H4 (cell line): ENCODE measurements at regions not wholly inside any gene's neighbourhood (a gene's known extent, or its start where the extent isn't known, plus 50 kb on each side); places are given as distances from the start of the nearest gene placed in this dataset.
A peak's percentile ranks its signal among the peaks of the same experiment; 100 is the strongest.
"Not testable (repeated sequence)": the region's sequence is repeated elsewhere in the genome, so short reads cannot be mapped to it uniquely, and the experiment has no call there.

ENCODE experiments used
- DNase-seq: peaks from one replicate; pipeline ENCODE4 v3.0.0-alpha.2; 2015; ENCODE audit warnings: low spot score

GRCh38 chr15:32342772-32343199 is 60.3 kb downstream of the GOLGA8K start:
- peak; percentile 11 for DNase-seq

- DNase-seq, result not testable (repeated sequence)
Measured at GRCh38 chr15:32342268-32342667, 60.8 kb downstream of the GOLGA8K start.

GRCh38 chr15:32341530-32341929 is 61.6 kb downstream of the GOLGA8K start:
- not testable (repeated sequence) for DNase-seq

- not testable (repeated sequence) for DNase-seq
Measured at GRCh38 chr15:32336804-32337203, 66.3 kb downstream of the GOLGA8K start.

GRCh38 chr15:32323353-32323752 is 79.7 kb downstream of the GOLGA8K start:
- DNase-seq, result not testable (repeated sequence)

- DNase-seq, result not testable (repeated sequence)
Measured at GRCh38 chr15:32319247-32319646, 83.8 kb downstream of the GOLGA8K start.

GRCh38 chr15:32316482-32316881 is 86.6 kb downstream of the GOLGA8K start:
- not testable (repeated sequence) for DNase-seq

GRCh38 chr15:32315079-32315939 is 87.8 kb downstream of the GOLGA8K start:
- not testable (repeated sequence) for DNase-seq

- not testable (repeated sequence) for DNase-seq
Measured at GRCh38 chr15:32313446-32314209, 89.5 kb downstream of the GOLGA8K start.

- not testable (repeated sequence) for DNase-seq
Measured at GRCh38 chr15:32312721-32313120, 90.4 kb downstream of the GOLGA8K start.

GRCh38 chr15:32307592-32307991 is 95.5 kb downstream of the GOLGA8K start:
- not testable (repeated sequence) for DNase-seq

- not testable (repeated sequence) for DNase-seq
Measured at GRCh38 chr15:32276200-32276830, 126.8 kb downstream of the GOLGA8K start.

GRCh38 chr15:32253958-32254357 is 149.1 kb downstream of the GOLGA8K start:
- DNase-seq, result not testable (repeated sequence)

- not testable (repeated sequence) for DNase-seq
Measured at GRCh38 chr15:32249207-32249606, 153.9 kb downstream of the GOLGA8K start.

GRCh38 chr15:32243727-32244126 is 159.4 kb downstream of the GOLGA8K start:
- DNase-seq, result not testable (repeated sequence)

- DNase-seq, result not testable (repeated sequence)
Measured at GRCh38 chr15:32242780-32243528, 160.1 kb downstream of the GOLGA8K start.

GRCh38 chr15:32227410-32228114 is 175.5 kb downstream of the GOLGA8K start:
- DNase-seq, result not testable (repeated sequence)

- DNase-seq, result no peak
Measured at GRCh38 chr15:32222716-32223115, 180.4 kb downstream of the GOLGA8K start.
